C1 segment of cervical spinal cord (tissue), 14 donors: ENCODE measurements at regions not wholly inside any gene's neighbourhood (a gene's known extent, or its start where the extent isn't known, plus 50 kb on each side); places are given as distances from the start of the nearest gene placed in this dataset.
A peak's percentile ranks its signal among the peaks of the same experiment; 100 is the strongest.

Source experiments
- DNase-seq, 14 donors: peaks; one replicate each; lab custom pipeline; 2025; lab: John Stamatoyannopoulos, UW

DNA sequence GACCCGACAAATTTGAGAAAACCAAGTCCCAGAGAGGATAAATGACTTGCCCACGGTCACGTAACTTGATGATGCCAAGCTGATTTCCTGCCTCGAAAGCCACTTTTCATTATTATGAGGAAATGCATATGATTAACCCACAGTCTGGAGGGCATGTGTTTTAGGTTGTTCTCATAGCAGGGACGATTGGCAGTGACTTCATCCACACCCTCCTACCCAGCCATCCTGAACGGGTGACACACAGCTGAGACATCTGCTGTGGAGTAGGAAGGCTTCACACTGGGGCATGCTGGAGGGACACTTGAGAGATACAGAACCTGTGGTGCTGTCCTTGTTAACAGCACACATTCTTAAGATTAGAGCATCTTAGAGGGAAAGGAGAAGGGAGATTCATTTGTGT, 65.4 kb upstream of the WDFY2 start:
- no peak for DNase-seq

DNA sequence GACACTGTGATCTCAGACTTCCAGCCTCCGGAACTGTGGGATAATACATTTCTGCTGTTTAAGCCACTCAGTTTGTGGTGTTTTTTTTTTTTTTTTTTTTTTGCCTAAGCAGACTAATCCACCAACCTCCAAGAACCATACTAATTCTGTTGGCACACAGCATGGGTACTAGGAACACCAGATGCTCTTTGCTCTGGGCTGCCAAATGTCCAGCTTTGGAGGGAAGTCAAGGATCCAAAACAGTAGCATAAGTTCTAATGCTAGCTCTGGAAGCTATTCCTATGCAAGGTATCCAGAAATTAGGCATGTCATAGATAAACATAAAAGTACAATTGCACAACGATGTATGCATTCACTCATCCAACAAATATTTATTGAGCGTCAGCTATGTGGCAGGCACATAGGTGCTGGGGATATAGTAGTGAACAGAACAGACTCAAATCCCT, 64.5 kb upstream of the WDFY2 start:
- peak in 1 of 14 donors; percentile 95 for DNase-seq

DNA sequence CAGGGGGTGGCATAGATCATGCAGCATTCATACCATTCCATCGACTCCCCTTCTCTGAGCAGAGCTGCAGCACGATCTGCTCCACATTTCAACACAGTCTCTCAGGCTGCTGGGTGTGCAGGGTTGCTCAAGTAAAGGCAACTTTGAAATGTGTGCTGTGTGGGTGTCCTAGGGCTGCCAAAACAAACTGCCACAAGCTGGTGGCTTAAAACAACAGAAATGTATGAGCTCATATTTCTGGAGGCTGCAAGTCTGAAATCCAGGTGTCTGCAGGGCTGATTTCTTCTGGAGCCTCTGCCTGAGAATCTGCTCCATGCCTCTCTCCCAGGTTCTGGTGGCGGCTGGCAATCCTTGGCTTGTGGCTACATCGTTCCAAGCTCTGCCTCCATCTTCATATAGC, 63.7 kb upstream of the WDFY2 start:
- DNase-seq, result peak in 1 of 14 donors; percentile 56

DNA sequence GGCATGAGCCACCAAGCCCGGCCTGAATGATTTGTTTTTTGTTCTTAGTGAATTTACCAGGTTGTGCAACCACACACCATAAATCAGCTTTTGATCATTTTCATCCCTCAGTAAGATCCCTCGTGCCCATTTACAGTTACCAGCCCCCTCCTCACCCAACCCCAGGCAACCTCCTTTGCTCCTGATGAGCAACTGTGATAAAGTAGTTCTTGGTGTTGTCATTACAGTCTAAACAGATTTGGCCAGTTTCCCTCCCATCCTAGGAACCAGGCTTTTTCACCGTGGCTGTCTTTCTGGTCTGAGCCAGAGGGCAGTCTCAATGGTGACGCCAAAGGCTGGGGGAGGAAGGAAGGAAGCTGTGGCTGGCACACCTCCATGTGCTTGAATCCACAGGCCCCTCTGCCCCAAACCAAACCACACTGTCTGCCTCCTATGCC, 61.2 kb upstream of the WDFY2 start:
- DNase-seq, result peak in 3 of 14 donors; percentile 1 to 8 (median 7)

DNA sequence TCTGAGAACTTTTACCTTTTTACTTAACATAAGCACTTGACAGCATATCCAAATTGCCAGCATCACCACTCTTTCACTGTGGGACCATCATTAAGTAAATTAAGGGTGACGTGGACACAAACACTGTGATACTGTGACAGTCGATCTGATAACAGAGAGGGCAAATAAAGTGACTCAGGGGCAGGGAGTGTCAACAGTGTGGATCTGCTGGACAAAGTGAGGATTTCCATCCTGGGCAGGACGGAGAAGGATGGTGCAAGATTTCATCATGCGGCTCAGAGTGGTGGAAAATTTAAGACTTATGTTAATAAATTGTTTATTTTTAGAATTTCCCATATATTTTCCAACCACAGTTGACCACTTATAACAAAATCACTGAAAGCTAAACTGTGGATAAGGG, 60.0 kb upstream of the WDFY2 start:
- DNase-seq, result no peak

DNA sequence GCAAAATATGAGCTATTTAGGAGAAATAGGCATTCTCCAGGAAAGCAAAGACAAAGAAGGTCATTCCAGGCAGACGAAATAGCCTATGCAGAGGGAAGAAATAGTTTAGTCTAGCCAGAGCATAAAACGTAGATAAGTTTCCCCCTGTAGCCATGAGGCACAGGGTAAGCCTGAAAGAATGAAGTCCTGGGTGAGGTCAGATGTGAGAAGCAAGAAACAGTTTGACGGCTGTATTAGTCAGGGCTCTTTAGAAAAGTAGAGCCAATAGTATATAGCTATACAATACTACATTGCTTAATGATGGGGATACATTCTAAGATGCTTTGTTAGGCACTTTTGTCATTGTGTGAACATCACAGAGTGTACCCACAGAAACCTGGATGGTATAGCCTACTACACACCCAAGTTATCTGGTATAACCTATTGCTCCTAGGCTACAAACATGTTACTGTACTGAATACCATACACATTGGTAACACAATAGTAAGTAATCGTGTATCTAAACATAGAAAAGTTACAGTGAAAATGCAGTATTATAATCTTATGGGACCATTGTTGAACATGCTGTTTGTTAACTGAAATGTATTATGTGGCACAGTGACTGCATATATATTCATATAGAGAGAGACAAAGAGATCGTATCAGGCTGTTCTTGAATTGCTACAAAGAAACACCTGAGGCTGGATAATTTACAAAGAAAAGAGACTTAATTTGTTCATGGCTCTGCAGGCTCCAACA, 59.3 kb upstream of the WDFY2 start:
- no peak for DNase-seq

DNA sequence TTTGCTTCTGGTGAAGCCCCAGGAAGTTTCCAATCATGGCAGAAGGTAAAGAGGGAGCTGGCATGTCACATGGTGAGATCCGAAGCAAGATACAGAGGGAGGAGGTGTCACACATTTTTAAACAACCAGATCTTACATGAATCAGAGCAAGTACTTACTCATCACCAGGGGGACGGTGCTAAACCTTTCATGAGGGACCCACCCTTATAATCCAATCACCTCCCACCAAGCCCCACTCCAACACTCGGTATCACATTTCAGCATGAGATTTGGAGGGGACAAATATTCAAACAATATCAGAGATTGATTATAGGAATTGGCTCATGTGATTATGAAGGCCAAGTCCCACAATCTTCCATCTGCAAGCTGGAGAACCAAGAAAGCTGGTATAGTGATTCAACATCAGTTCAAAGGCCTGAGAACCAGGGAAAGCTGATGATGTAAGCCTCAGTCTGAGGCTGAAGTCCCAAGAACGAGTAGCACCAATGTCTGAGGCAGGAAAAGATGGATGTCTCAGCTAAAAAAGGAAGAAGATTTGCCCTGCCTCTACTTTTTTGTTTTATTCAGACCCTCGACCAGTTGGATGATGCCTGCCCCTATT, 58.6 kb upstream of the WDFY2 start:
- no peak for DNase-seq

DNA sequence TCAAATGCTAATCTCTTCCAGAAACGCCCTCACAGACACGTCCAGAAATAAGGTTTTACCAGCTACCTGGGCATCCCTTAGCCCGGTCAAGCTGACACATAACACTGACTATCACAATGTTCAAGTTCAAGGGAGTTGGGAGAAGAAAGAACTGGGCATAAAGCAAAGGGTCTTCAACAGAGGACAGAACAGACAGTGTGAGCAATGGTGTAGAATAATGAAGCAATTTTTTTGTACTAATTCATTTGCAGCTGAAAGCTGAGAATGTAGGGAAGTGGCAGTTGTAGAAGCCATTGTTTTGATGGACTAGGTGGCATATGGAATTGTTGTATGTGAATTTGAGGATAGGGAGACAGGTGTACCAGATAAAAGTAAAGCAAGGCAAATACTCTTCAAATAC, 58.1 kb upstream of the WDFY2 start:
- no peak for DNase-seq

DNA sequence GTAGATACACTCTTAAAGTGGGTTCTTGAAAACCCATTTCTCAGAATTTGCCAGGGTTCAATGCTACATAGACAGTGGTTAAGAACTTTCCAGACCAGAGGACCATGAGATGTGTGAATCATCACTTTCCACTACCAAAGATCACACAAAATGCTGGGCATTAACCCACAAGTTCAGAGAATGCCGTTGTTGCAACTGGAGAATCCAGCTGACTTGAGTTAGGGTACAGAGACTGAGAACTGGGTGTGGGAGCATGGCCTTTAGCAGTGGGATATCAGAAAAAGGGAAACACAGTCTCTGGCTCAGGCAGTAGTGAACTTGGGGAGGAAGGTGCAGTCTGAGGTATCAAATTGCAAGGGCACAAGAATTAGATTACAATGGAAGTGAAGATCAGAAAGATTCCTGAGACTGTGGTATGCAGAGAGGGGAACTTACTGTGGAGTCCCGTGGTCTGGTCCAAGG, 51.5 kb upstream of the WDFY2 start:
- no peak for DNase-seq

DNA sequence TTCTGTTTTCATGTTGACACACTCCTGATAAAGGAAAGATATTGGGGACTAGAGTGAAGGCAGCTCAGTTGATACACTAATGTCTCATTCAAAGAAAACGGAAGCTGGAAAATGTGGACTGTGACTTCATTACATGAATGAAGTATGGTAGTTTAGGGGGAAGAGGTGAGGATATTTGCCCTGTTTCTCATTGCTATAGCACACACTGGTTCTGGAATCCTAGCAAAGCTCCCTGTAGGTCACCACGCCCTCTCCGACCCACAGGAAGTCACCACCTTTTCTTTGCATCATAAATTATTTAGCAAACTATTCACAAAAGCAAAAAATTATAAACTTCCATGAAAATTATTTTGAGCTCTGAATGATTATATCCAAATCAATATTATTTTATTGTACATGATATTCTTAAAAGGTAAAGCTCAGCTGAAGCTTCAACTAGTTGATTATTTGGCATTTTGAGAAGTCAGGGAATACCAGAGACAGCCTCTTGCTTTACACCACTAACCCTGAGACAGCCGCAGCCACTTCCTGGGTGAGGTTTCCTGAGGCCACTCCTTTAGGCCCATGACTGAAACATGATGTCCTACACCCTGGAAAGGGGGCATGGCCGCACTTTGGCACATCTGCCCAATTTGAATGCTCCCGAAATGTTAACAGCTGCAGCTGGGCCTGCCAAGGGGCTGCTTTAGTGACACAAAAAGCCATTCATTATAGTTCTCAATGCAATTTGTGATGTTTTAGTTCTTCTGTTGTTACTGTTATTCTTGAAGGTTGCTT, 50.0 kb upstream of the WDFY2 start:
- peak in 8 of 14 donors; percentile 3 to 31 (median 12) for DNase-seq
